Smooth muscle cell (in vitro differentiated cells): ENCODE measurements at regions not wholly inside any gene's neighbourhood (a gene's known extent, or its start where the extent isn't known, plus 50 kb on each side); places are given as distances from the start of the nearest gene placed in this dataset.

Experiments used
- DNase-seq: peaks from one replicate; lab custom pipeline; 2025; ENCODE audit not compliant: unreplicated experiment; lab: John Stamatoyannopoulos, UW
- H2AFZ ChIP-seq: fragments of 200-600 bp; sonication (generic); 2 replicates; pipeline ENCODE4 v1.6.0; 2016; ENCODE audit warnings: antibody characterized with exemption, low read depth, mild to moderate bottlenecking
- H3F3A ChIP-seq: fragments of 200-600 bp; sonication (generic); 2 replicates; pipeline ENCODE4 v1.6.0; 2017; ENCODE audit warnings: antibody characterized with exemption, low read depth
- H3K27ac ChIP-seq: fragments of 200-600 bp; sonication (generic); 2 replicates; pipeline ENCODE4 v1.5.1; 2016; ENCODE audit warnings: low read depth, mild to moderate bottlenecking
- H3K27me3 ChIP-seq: fragments of 200-600 bp; sonication (generic); 2 replicates; pipeline ENCODE4 v1.6.1; 2016; ENCODE audit warnings: low read depth, mild to moderate bottlenecking
- H3K36me3 ChIP-seq: fragments of 200-600 bp; sonication (generic); 2 replicates; pipeline ENCODE4 v1.5.1; 2016; ENCODE audit warnings: low read depth
- H3K4me1 ChIP-seq: fragments of 200-600 bp; sonication (generic); 2 replicates; pipeline ENCODE4 v1.5.1; 2016; ENCODE audit warnings: low read depth
- H3K4me2 ChIP-seq: fragments of 200-600 bp; sonication (generic); 2 replicates; pipeline ENCODE4 v1.6.0; 2016; ENCODE audit warnings: mild to moderate bottlenecking
- H3K4me3 ChIP-seq: fragments of 200-600 bp; sonication (generic); 2 replicates; pipeline ENCODE4 v1.5.1; 2016; ENCODE audit warnings: mild to moderate bottlenecking
- H3K79me2 ChIP-seq: fragments of 200-600 bp; sonication (generic); 2 replicates; pipeline ENCODE4 v1.6.0; 2016; ENCODE audit warnings: low read depth, mild to moderate bottlenecking
- H3K9ac ChIP-seq: fragments of 200-600 bp; sonication (generic); 2 replicates; pipeline ENCODE4 v1.6.0; 2016; ENCODE audit warnings: low read depth
- H3K9me3 ChIP-seq: fragments of 200-600 bp; sonication (generic); replicated peaks from 2 replicates; pipeline ENCODE4 v1.5.1; 2016; ENCODE audit warnings: low read depth
- H4K20me1 ChIP-seq: fragments of 200-600 bp; sonication (generic); 2 replicates; pipeline ENCODE4 v1.6.0; 2016; ENCODE audit warnings: low read depth
- CTCF ChIP-seq: fragments of 200-600 bp; sonication (generic); IDR thresholded peaks from 2 replicates; pipeline ENCODE4 v1.5.1; 2017; ENCODE audit warnings: borderline replicate concordance, mild to moderate bottlenecking, antibody characterized with exemption; ENCODE audit not compliant: insufficient read depth, poor library complexity, severe bottlenecking
- WGBS: methylation state at CpG from one replicate; pipeline ENCODE4 v1.1.7; 2016; ENCODE audit warnings: low lambda C conversion rate; 5-methylcytosine and 5-hydroxymethylcytosine counted together

- no peaks in the 10 kb centered on the region for H3K79me2 ChIP-seq
- no peaks in the 10 kb centered on the region for H4K20me1 ChIP-seq
- H3K27ac ChIP-seq = peak overlapping the region; percentile 89
- H3K36me3 ChIP-seq = no peaks in the 10 kb centered on the region
- peak overlapping the region; percentile 36 for H3K9ac ChIP-seq
- no peak overlapping the region for H2AFZ ChIP-seq
- no peak for TF ChIP-seq CTCF
- H3F3A ChIP-seq = no peaks in the 10 kb centered on the region
- H3K9me3 ChIP-seq = no peaks in the 10 kb centered on the region
- peak overlapping the region; percentile 6 for H3K4me3 ChIP-seq
- no peak for DNase-seq
- H3K4me2 ChIP-seq = peak overlapping the region; percentile 64
- H3K4me1 ChIP-seq = peaks cover 17% of the 10 kb centered on the region
- H3K27me3 ChIP-seq = no peaks in the 10 kb centered on the region
- 19% methylated on average over 6 of the region's 6 CpGs for WGBS
These were observed 313.0 kb downstream of the CETN3 start for GRCh38 chr5:90096415-90097081.

- 79% methylated on average over 3 of the region's 3 CpGs for WGBS
- H3K27me3 ChIP-seq = no peaks in the 10 kb centered on the region
- H2AFZ ChIP-seq = no peak overlapping the region
- H3K79me2 ChIP-seq = no peaks in the 10 kb centered on the region
- no peak for DNase-seq
- H3K36me3 ChIP-seq = no peaks in the 10 kb centered on the region
- H3K4me1 ChIP-seq = peaks cover 17% of the 10 kb centered on the region
- TF ChIP-seq CTCF = no peak
- H3K9ac ChIP-seq = no peak overlapping the region
- H3F3A ChIP-seq = no peaks in the 10 kb centered on the region
- no peak overlapping the region for H3K4me3 ChIP-seq
- no peaks in the 10 kb centered on the region for H4K20me1 ChIP-seq
- no peaks in the 10 kb centered on the region for H3K9me3 ChIP-seq
- H3K27ac ChIP-seq = peak overlapping the region; percentile 89
- H3K4me2 ChIP-seq = no peak overlapping the region
These were observed 314.1 kb downstream of the CETN3 start for GRCh38 chr5:90095292-90096060.

- H3K4me2 ChIP-seq = no peak overlapping the region
- no peaks in the 10 kb centered on the region for H3K79me2 ChIP-seq
- peak overlapping the region; percentile 89 for H3K27ac ChIP-seq
- no peak overlapping the region for H3K4me3 ChIP-seq
- H3K27me3 ChIP-seq = no peaks in the 10 kb centered on the region
- no peaks in the 10 kb centered on the region for H3K9me3 ChIP-seq
- 28% methylated on average over 3 of the region's 3 CpGs for WGBS
- H2AFZ ChIP-seq = peak overlapping the region; percentile 2
- H3F3A ChIP-seq = no peaks in the 10 kb centered on the region
- H3K36me3 ChIP-seq = no peaks in the 10 kb centered on the region
- peaks cover 17% of the 10 kb centered on the region for H3K4me1 ChIP-seq
- no peak overlapping the region for H3K9ac ChIP-seq
- no peak for TF ChIP-seq CTCF
- no peak for DNase-seq
- H4K20me1 ChIP-seq = no peaks in the 10 kb centered on the region
These were observed 315.6 kb downstream of the CETN3 start for GRCh38 chr5:90093751-90094485.
